Neural cell (in vitro differentiated cells): ENCODE measurements at regions not wholly inside any gene's neighbourhood (a gene's known extent, or its start where the extent isn't known, plus 50 kb on each side); places are given as distances from the start of the nearest gene placed in this dataset.

Experiments used
- EZH2 ChIP-seq: fragments of 200-600, 300-800 bp; shearing (Covaris generic), sonication (generic); IDR thresholded peaks from 2 replicates; pipeline ENCODE4 v1.6.1; 2014; ENCODE audit warnings: antibody characterized with exemption, low read length, borderline replicate concordance, mild to moderate bottlenecking; ENCODE audit not compliant: insufficient read depth, poor library complexity, severe bottlenecking
- POLR2AphosphoS5 ChIP-seq: IDR thresholded peaks from 2 replicates; pipeline ENCODE4 v1.6.1; 2012
- RAD21 ChIP-seq: fragments of 450-650 bp; conservative IDR thresholded peaks from 2 replicates; pipeline ENCODE4 v1.6.1; 2014; ENCODE audit warnings: antibody characterized with exemption, mild to moderate bottlenecking, moderate library complexity
- SMC3 ChIP-seq: fragments of 450-650 bp; conservative IDR thresholded peaks from 2 replicates; pipeline ENCODE4 v1.6.1; 2014; ENCODE audit warnings: antibody characterized with exemption, mild to moderate bottlenecking, moderate library complexity; ENCODE audit not compliant: poor library complexity
- TF ChIP-seq, protein P1 (sequence below): fragments of 450-650 bp; IDR thresholded peaks from 2 replicates; pipeline ENCODE4 v1.5.1; 2014; ENCODE audit warnings: antibody characterized with exemption, mild to moderate bottlenecking, moderate library complexity; ENCODE audit not compliant: poor library complexity, severe bottlenecking

- no peak for TF ChIP-seq EZH2
- TF ChIP-seq POLR2AphosphoS5, result no peak
- TF ChIP-seq, protein P1, sequence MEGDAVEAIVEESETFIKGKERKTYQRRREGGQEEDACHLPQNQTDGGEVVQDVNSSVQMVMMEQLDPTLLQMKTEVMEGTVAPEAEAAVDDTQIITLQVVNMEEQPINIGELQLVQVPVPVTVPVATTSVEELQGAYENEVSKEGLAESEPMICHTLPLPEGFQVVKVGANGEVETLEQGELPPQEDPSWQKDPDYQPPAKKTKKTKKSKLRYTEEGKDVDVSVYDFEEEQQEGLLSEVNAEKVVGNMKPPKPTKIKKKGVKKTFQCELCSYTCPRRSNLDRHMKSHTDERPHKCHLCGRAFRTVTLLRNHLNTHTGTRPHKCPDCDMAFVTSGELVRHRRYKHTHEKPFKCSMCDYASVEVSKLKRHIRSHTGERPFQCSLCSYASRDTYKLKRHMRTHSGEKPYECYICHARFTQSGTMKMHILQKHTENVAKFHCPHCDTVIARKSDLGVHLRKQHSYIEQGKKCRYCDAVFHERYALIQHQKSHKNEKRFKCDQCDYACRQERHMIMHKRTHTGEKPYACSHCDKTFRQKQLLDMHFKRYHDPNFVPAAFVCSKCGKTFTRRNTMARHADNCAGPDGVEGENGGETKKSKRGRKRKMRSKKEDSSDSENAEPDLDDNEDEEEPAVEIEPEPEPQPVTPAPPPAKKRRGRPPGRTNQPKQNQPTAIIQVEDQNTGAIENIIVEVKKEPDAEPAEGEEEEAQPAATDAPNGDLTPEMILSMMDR, result no peak
- no peak for TF ChIP-seq SMC3
- TF ChIP-seq RAD21, result no peak
Observed at GRCh38 chr4:65046192-65047133, 623.8 kb downstream of the EPHA5 start.
